ENCODE measurements at regions not wholly inside any gene's neighbourhood (a gene's known extent, or its start where the extent isn't known, plus 50 kb on each side); places are given as distances from the start of the nearest gene placed in this dataset.

GRCh38 chr10:49240946-49241345, 52.8 kb upstream of the TMEM273 start:
- H3K36me3 ChIP-seq (ENCODE audit: control insufficient read depth in 2 of 3, insufficient read depth in 3 of 3, low read length in 3 of 3): no peaks in the 10 kb centered on the region
- FAIRE-seq: no peak
- peak in 1 of 5 donors; percentile 6 for DNase-seq
- peaks cover 0 to 4% (median 3%) of the 10 kb centered on the region in 3 donors for H3K4me1 ChIP-seq (ENCODE audit: control insufficient read depth in 2 of 3, insufficient read depth in 2 of 3, low read depth in 1 of 3, low read length in 3 of 3)
- H3K9ac ChIP-seq (ENCODE audit: low read length in 3 of 3): no peak overlapping the region
- TF ChIP-seq CTCF (IDR thresholded peaks at IDR 0.05; ENCODE audit: borderline replicate concordance, extremely low read depth, insufficient read depth): no peak
- intact Hi-C loops (cut with DNase I): no loop called here
- H3K27ac ChIP-seq (ENCODE audit: low read depth in 2 of 2, low read length in 2 of 2): no peak overlapping the region
- H3K4me3 ChIP-seq (ENCODE audit: low read length in 3 of 3): no peak overlapping the region
- H3K9me3 ChIP-seq (ENCODE audit: control insufficient read depth in 2 of 3, insufficient read depth in 1 of 3, low read length in 3 of 3): no peaks in the 10 kb centered on the region
- H3K27me3 ChIP-seq (ENCODE audit: control insufficient read depth, insufficient read depth, low read length): no peaks in the 10 kb centered on the region

Measured in kidney (tissue), 13 donors.